Inflammatory macrophage (primary cell): ENCODE measurements at regions not wholly inside any gene's neighbourhood (a gene's known extent, or its start where the extent isn't known, plus 50 kb on each side); places are given as distances from the start of the nearest gene placed in this dataset.

ENCODE experiments used
- DNase-seq, 2 donors: peaks; one replicate each; pipeline ENCODE4 v3.0.0-alpha.2; 2020 to 2022

DNA sequence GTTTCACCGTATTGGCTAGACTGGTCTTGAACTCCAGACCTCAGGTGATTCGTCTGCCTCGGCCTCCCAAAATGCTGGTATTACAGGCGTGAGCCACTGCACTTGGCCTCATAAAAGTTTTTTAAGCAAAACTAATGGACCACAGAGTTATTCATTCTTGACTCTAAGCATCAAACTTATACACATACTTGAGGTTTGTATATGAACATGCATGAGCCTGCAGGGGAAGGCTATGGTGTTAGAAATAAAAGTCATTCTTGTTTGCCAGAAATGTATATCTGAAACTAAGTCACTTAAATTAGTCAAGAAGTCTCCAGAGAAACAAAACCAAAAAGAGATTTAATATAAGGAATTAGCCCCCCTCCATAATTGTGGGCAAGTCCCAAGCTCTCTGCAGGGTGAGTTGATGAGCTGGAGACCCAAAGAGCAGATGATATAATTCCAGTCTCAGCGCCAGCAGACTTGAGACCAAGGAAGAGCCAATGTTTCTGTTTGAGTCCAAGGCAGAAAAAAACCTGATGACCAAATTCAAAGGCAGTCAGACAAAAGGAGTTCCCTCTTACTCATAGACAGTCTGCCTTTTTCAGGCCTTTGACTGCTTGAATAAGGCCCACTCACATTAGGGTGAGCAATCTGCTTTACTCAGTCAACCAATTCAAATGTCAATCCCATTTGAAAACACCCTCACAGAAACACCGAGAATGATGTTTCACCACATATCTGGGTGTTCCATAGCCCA, 69.0 kb upstream of the DSG1 start:
- DNase-seq, result no peak

DNA sequence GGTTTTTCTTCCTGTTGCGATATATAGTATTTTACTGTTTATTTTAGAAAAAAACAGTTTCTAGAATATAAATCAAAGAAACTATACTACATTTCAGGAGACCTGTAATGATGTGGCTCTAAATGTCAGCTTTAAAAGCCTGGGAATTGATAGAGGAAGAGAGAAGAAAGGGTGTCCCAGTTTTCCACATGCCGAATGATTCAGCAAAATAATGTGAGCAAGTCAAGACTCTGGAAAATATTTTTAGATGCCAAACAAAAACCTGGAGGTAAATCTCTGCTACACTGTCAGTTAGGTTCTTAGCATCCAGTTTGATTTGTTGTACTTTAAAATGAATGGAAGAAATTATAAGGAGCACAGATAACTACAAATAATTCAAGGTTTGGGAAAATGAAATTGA, 67.1 kb upstream of the DSG1 start:
- no peak for DNase-seq

DNA sequence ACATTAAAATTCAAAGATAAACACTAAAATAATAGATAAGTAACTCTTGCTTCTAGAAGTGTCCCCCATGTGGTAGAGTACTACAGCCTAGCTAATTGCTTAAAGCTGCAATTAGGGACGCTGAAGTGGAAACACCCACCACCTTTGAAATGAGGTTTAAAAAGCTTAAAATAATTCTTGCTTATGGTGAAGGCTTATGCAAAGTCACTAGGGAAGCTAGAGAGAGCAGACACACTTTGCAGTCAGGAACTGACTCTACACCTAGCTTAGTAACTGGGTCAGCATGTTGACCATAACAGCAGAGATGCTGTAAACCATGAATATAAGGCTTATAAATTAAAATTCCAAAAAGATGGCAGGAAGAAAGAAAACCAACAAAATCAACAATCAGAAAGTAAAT, 65.4 kb upstream of the DSG1 start:
- no peak for DNase-seq

DNA sequence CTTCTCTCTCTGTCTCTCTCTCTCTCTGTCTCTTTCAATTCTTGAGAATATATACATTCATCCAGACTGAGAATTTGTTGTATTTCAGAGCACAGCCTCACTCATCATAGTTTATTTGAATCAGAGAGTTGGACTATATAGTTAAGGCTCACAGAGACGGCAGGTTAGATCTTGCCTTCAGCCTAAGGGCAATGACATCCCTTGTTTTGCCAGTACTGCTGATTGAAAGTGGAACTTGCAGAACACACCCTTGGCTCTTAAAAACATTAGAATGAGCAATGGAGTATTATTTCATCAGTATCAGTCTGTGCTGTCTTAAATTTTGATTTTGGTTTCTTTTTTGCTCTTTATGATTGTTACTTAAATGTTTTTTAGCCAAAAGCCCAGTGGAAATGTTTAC, 62.0 kb upstream of the DSG1 start:
- no peak for DNase-seq

DNA sequence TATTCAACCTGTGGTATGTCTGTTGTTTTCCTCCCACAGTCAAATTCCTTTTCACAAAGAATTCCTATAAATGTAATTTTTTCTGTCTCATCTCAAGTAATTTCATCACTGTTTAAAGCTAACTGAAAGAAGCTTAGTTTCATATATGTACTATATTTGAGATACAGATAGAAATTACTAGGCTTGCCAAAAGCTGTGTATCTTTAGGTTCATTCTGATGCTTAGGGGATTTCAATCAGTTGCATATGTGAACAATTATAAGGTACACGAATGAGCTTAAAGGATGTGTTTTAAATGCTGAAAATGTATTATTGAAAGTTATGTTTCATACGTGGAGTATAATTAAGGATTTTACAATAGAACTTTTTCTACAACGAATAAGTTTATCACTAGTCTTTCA, 59.2 kb upstream of the DSG1 start:
- no peak for DNase-seq

DNA sequence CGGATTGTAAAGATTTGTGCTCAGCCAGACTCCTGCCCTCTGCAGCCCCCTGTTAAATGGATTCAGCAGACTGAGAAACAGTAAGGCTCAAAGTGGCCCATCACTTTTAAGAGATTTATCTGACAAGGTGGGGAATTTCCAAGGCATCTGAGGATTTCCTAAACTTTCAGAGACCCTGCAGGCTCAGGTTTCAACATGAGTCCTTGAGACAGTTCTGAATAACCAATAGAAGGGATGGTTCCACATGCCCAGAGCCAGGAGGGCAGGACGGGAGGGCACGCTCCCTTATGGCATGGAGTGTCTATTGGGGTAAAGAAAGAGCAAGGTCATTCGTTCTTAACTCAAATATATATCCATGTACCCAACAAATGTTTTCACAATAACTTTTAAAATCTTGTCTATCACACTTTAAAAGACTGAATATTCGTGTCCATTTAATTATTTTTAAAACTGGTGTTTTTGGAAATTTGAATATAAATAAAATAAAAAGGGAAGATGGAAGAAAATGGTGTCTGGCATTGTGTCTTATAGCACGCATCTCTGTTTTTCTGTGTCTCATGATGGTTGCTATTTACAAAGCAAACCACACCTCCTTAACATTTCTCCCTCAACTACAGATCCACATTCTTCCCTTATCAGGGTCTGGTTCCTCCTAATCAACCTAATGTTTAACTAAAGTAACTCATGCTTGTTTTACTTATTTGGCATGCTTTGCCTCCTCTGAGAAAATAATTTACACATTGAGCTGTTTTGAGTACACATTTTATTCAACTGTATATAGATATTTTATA, 56.0 kb upstream of the DSG1 start:
- DNase-seq, result no peak

DNA sequence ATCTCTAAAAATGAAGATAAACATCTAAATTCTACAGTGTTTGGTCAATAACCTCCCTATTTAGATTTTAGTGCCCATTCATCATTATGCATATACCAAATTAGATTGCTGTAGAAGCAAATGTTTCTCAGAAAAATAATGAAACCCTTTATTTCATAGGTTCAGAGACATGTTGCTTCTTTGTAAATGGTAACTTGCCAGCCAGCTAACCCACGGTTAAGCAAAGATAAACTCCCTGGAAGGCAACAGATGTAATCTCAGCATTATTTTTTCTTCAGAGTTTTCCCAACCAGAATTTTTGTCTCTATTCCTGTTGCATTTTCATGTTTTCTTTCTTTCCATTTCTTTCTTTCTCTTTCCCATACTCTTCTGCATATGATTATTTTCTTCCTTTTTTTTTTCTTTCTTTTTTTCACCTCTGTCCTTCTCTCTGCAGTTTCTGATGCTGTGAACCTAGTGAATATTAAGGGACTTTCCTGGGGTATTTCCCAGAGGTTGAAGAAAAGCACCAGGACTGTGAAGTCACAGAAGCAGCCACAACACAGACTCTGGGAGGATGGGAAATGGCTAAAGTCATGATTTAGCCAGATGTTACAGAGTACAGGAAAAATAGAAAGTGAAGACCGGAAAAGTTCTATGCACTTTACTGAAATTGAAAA, 50.0 kb upstream of the DSG1 start:
- no peak for DNase-seq
